ENCODE measurements at regions not wholly inside any gene's neighbourhood (a gene's known extent, or its start where the extent isn't known, plus 50 kb on each side); places are given as distances from the start of the nearest gene placed in this dataset.
"Not testable (repeated sequence)": the region's sequence is repeated elsewhere in the genome, so short reads cannot be mapped to it uniquely, and the experiment has no call there.

DNA sequence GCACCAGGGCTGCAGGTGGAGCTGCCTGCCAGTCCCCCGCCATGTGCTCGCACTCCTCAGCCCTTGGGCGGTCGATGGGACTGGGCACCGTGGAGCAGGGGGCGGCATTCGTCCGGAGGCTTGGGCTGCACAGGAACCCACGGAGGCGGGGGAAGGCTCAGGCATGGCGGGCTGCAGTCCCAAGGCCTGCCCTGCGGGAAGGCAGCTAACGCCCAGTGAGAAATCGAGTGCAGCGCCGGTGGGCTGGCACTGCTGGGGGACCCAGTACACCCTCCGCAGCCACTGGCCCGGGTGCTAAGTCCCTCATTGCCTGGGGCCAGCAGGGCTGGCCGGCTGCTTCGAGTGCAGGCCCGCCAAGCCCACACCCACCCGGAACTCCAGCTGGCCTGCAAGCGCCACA lies 130.5 kb upstream of the RXFP2 start:
- H4K20me1 ChIP-seq (ENCODE audit: insufficient read depth); H3K36me3 ChIP-seq (ENCODE audit: control insufficient read depth in 1 of 2, insufficient read depth in 2 of 2, low read length in 2 of 2); H3K27me3 ChIP-seq (ENCODE audit: insufficient read depth, low read length); H3K4me3 ChIP-seq (replicated peaks in 1 of 2; ENCODE audit: low read depth in 1 of 2, low read length in 2 of 2); POLR2A ChIA-PET; RAD21 ChIA-PET (ENCODE audit: low non-redundant PET in 1 of 2, low total read pairs in 2 of 2, uncharacterized antibody in 2 of 2, unreplicated experiment in 2 of 2); ATAC-seq; H2AFZ ChIP-seq (ENCODE audit: low read depth, low read length, poor library complexity, severe bottlenecking); H3K79me2 ChIP-seq (ENCODE audit: insufficient read depth, low read length); H3K9me2 ChIP-seq (ENCODE audit: insufficient read depth); H3K9me3 ChIP-seq (ENCODE audit: control insufficient read depth in 1 of 2, insufficient read depth in 1 of 2, low read depth in 1 of 2, low read length in 2 of 2); H3K9ac ChIP-seq (ENCODE audit: low read length); H3K27ac ChIP-seq (ENCODE audit: low read depth, low read length); intact Hi-C loops (cut with micrococcal nuclease); H3K4me1 ChIP-seq (ENCODE audit: control insufficient read depth in 1 of 2, insufficient read depth in 2 of 2, low read length in 2 of 2); H3K4me2 ChIP-seq (ENCODE audit: low read length); DNase-seq (ENCODE audit: low read depth, low spot score); BruUV-seq (replicated peaks); CTCF ChIA-PET: not testable (repeated sequence)

DNA sequence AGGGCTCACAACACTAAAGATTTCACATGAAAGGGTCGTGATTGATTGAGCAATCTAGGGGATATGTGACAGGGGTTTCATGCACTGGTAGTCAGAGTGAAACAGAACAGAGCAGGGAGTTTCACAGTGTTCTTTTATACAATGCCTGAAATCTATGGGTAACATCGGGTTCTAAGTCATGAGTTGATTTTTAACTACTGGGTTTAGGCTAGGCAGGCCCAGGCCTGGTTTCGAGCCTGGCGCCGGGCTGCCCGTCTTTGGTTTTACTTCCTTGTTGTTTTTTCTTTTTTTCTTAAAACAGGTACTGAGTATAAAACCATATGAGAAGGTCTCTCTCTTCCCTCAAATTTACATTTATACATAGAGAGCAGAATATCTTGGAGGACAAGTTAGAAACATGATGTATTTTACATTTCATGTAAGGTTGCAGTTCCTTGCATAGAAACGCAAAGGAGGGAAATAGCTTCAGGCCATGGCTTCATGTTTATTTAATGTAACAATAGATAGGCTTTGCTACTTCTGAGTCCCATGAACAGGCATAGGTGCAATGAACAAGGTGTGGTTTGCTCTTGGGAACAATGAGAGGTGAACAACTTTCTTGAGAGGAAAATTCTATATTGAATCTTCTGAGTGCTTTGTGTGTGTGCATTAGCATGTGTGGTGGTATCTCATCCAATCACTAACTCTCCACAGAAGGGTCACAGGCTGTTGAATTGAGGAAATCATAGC lies 128.9 kb upstream of the RXFP2 start:
- Histone ChIP-seq H4K20me1 (ENCODE audit: insufficient read depth) (no peaks in the 10 kb centered on the region), H3K27me3 (ENCODE audit: insufficient read depth, low read length) (no peaks in the 10 kb centered on the region), H3K79me2 (ENCODE audit: insufficient read depth, low read length) (no peaks in the 10 kb centered on the region), H3K4me2 (ENCODE audit: low read length) (no peak overlapping the region), H3K9me3 (ENCODE audit: control insufficient read depth in 1 of 2, insufficient read depth in 1 of 2, low read depth in 1 of 2, low read length in 2 of 2) (no peaks in the 10 kb centered on the region), H3K36me3 (ENCODE audit: control insufficient read depth in 1 of 2, insufficient read depth in 2 of 2, low read length in 2 of 2) (no peaks in the 10 kb centered on the region), H2AFZ (ENCODE audit: low read depth, low read length, poor library complexity, severe bottlenecking) (no peak overlapping the region), H3K4me3 (replicated peaks in 1 of 2; ENCODE audit: low read depth in 1 of 2, low read length in 2 of 2) (no peak overlapping the region), H3K9ac (ENCODE audit: low read length) (no peak overlapping the region), H3K9me2 (ENCODE audit: insufficient read depth) (no peaks in the 10 kb centered on the region), H3K27ac (ENCODE audit: low read depth, low read length) (no peak overlapping the region), H3K4me1 (ENCODE audit: control insufficient read depth in 1 of 2, insufficient read depth in 2 of 2, low read length in 2 of 2) (no peaks in the 10 kb centered on the region)
- intact Hi-C loops (cut with micrococcal nuclease), result no loop called here
- RAD21 ChIA-PET (ENCODE audit: low non-redundant PET in 1 of 2, low total read pairs in 2 of 2, uncharacterized antibody in 2 of 2, unreplicated experiment in 2 of 2), result no interaction called here
- CTCF ChIA-PET, result no interaction called here
- ATAC-seq, result no peak
- DNase-seq (ENCODE audit: low read depth, low spot score), result no peak
- BruUV-seq (replicated peaks), result no TSS peak
- POLR2A ChIA-PET, result no interaction called here
- TF ChIP-seq, protein P1, sequence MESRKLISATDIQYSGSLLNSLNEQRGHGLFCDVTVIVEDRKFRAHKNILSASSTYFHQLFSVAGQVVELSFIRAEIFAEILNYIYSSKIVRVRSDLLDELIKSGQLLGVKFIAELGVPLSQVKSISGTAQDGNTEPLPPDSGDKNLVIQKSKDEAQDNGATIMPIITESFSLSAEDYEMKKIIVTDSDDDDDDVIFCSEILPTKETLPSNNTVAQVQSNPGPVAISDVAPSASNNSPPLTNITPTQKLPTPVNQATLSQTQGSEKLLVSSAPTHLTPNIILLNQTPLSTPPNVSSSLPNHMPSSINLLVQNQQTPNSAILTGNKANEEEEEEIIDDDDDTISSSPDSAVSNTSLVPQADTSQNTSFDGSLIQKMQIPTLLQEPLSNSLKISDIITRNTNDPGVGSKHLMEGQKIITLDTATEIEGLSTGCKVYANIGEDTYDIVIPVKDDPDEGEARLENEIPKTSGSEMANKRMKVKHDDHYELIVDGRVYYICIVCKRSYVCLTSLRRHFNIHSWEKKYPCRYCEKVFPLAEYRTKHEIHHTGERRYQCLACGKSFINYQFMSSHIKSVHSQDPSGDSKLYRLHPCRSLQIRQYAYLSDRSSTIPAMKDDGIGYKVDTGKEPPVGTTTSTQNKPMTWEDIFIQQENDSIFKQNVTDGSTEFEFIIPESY (IDR thresholded peaks at IDR 0.05; ENCODE audit: extremely low read depth, insufficient replicate concordance, low read length), result no peak
- TF ChIP-seq ELF1 (IDR thresholded peaks at IDR 0.05; ENCODE audit: borderline replicate concordance, low read depth), result no peak
- no peak for TF ChIP-seq POLR2AphosphoS5 (IDR thresholded peaks at IDR 0.05; ENCODE audit: low read depth, low read length)
- TF ChIP-seq CEBPB (IDR thresholded peaks at IDR 0.05; ENCODE audit: low read depth), result no peak
- TF ChIP-seq EGR1 (IDR thresholded peaks at IDR 0.05; ENCODE audit: low read depth), result no peak
- no peak for TF ChIP-seq EZH2phosphoT487 (IDR thresholded peaks at IDR 0.05; ENCODE audit: borderline replicate concordance)
- no peak for TF ChIP-seq TCF7L2 (IDR thresholded peaks at IDR 0.05; ENCODE audit: borderline replicate concordance, extremely low read depth, insufficient read depth, insufficient read length)
- TF ChIP-seq SIN3A (IDR thresholded peaks at IDR 0.05; ENCODE audit: low read depth), result no peak
- no peak for TF ChIP-seq JUND (IDR thresholded peaks at IDR 0.05)
- TF ChIP-seq, protein P2, sequence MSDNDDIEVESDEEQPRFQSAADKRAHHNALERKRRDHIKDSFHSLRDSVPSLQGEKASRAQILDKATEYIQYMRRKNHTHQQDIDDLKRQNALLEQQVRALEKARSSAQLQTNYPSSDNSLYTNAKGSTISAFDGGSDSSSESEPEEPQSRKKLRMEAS (IDR thresholded peaks at IDR 0.05), result no peak
- TF ChIP-seq EZH2 (IDR thresholded peaks at IDR 0.05), result no peak
- TF ChIP-seq FOSL1 (IDR thresholded peaks at IDR 0.05; ENCODE audit: low read depth), result no peak
- no peak for TF ChIP-seq ZNF274 (IDR thresholded peaks at IDR 0.05; ENCODE audit: low read depth, low read length)
- TF ChIP-seq SRF (IDR thresholded peaks at IDR 0.05; ENCODE audit: low read depth), result no peak
- no peak for TF ChIP-seq ZFX (IDR thresholded peaks at IDR 0.05)
